Activated naive CD8-positive, alpha-beta T cell treated with anti-CD3 and anti-CD28 coated beads for 36 hours (primary cell): ENCODE measurements at regions not wholly inside any gene's neighbourhood (a gene's known extent, or its start where the extent isn't known, plus 50 kb on each side); places are given as distances from the start of the nearest gene placed in this dataset.

Source experiments
- DNase-seq: peaks from one replicate; pipeline ENCODE4 v3.0.0; 2021
- H3K27ac Mint-ChIP-seq: one replicate; pipeline ENCODE4 v1.8.0; 2022; ENCODE audit warnings: mild to moderate bottlenecking, moderate library complexity, mixed read lengths
- H3K27me3 Mint-ChIP-seq: one replicate; pipeline ENCODE4 v1.8.0; 2022; ENCODE audit warnings: mild to moderate bottlenecking, mixed read lengths
- H3K36me3 Mint-ChIP-seq: one replicate; pipeline ENCODE4 v1.8.0; 2021; ENCODE audit warnings: mild to moderate bottlenecking, mixed read lengths
- H3K4me1 Mint-ChIP-seq: one replicate; pipeline ENCODE4 v1.8.0; 2021; ENCODE audit warnings: mixed read lengths
- H3K4me3 Mint-ChIP-seq: one replicate; pipeline ENCODE4 v1.8.0; 2022; ENCODE audit warnings: mild to moderate bottlenecking, moderate library complexity, mixed read lengths
- H3K9me3 Mint-ChIP-seq: one replicate; pipeline ENCODE4 v1.8.0; 2022; ENCODE audit warnings: mixed read lengths

DNA sequence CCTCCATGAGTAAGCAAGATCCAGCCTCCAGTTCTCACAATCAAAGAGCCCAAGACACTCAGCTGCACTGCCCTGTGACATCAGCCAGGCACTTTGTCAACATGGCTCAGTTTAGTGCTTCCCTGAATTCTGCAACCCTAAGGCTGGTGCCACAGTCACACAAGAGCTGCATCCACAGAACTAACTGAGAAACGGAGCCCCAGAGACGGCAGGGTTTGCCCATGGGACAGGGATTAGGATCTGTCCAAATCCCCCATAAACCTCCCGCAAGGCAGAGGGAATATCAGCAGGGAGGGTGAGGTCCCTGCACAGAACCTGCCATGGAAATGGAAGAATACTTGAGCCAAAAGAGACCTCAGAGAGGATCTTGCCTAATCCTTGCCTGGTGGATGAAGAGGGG is 70.4 kb upstream of the UQCRFS1 start:
- Mint-ChIP-seq H3K9me3 (no peaks in the 10 kb centered on the region), H3K4me1 (no peaks in the 10 kb centered on the region), H3K27ac (no peak overlapping the region), H3K4me3 (no peak overlapping the region), H3K36me3 (no peaks in the 10 kb centered on the region), H3K27me3 (peaks cover 15% of the 10 kb centered on the region)
- DNase-seq = no peak

DNA sequence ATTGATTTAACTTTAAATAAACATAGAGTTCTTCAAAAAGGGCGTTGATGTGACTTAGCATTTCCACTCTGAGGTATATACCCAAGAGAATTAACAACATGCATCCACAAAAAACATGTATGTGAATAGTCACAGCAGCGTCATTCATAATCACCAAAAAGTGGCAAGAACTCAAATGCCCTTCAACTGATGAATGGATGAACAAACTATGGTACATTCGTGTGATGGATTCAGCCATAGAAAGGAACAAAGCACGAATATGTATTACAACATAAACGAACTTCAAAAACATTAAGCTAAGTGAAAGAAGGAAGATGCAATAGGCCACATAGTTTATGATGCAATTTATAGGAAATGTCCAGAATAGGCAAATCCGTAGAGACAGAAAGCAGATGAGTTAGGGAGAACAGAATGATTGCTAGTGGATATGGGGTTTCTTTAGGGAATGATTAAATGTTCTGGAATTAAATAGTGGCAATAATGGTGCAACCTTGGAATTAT is 72.3 kb upstream of the UQCRFS1 start:
- peaks cover 15% of the 10 kb centered on the region for H3K27me3 Mint-ChIP-seq
- no peak overlapping the region for H3K27ac Mint-ChIP-seq
- no peak overlapping the region for H3K4me3 Mint-ChIP-seq
- no peak for DNase-seq
- no peaks in the 10 kb centered on the region for H3K9me3 Mint-ChIP-seq
- H3K4me1 Mint-ChIP-seq = no peaks in the 10 kb centered on the region
- H3K36me3 Mint-ChIP-seq = no peaks in the 10 kb centered on the region

DNA sequence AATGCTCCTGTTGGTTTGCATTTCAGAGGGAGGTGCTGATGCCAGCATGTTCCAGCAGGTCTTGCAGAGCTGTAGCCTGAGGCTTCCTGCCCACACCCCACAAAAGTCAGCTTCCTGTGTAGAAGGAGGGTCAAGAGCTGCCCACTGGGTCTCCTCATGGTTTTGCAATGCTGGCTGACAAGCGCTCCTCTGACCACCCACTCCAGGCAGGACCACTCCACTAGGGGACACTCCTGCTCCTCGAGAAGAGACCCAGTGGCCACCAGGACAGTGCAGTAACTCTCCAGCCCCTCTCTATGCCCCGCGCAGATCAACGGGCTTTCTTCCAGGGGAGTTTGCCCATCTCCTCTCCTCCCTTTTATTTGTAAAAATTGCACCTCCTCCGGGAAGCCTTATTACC is 72.9 kb upstream of the UQCRFS1 start:
- Mint-ChIP-seq H3K9me3 (no peaks in the 10 kb centered on the region), H3K4me3 (no peak overlapping the region), H3K4me1 (no peaks in the 10 kb centered on the region), H3K27ac (no peak overlapping the region), H3K27me3 (peaks cover 10% of the 10 kb centered on the region), H3K36me3 (no peaks in the 10 kb centered on the region)
- DNase-seq = no peak

DNA sequence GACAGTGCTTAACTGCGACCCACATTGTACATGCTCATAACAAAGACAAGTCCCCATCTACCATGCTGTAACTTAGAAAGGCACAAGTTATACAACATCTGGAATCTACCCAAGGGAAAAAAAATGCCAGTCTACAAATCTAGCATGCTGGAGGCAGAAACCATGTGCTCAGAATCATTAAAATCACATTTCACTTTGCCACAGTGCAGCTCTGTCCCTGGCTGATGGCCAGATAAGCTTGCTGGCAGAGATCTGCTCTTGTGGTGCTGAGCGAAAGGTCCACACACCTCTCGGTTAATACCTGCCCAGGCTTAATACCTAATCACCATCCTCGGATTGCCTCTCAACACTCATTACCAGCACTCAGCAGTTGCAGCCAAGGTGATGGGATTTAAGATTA is 74.1 kb upstream of the UQCRFS1 start:
- Mint-ChIP-seq H3K4me1 (no peaks in the 10 kb centered on the region), H3K4me3 (no peak overlapping the region), H3K9me3 (no peaks in the 10 kb centered on the region), H3K36me3 (no peaks in the 10 kb centered on the region), H3K27ac (no peak overlapping the region), H3K27me3 (peaks cover 21% of the 10 kb centered on the region)
- DNase-seq = no peak

DNA sequence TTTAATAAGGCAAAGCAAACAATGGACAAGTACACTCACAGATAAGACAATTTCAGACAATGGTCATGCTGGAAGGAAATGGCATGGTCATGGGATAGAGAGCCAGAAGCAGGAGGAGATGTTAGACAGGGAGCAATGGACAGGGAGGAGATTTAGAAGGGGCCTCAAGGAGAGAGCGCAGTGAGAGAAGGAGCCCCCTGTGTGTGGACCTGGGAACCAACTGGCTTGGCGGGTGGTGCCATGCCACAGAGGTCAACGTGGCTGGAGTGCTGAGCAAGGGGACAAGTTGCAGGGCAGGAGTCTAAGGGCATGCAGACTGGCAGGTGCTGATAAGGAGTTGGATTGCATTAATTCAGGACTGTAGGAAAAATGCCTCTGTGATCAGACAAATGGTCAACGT is 75.3 kb upstream of the UQCRFS1 start:
- H3K4me1 Mint-ChIP-seq = no peaks in the 10 kb centered on the region
- no peak overlapping the region for H3K4me3 Mint-ChIP-seq
- DNase-seq = no peak
- H3K27me3 Mint-ChIP-seq = peaks cover 18% of the 10 kb centered on the region
- H3K27ac Mint-ChIP-seq = no peak overlapping the region
- no peaks in the 10 kb centered on the region for H3K36me3 Mint-ChIP-seq
- no peaks in the 10 kb centered on the region for H3K9me3 Mint-ChIP-seq

DNA sequence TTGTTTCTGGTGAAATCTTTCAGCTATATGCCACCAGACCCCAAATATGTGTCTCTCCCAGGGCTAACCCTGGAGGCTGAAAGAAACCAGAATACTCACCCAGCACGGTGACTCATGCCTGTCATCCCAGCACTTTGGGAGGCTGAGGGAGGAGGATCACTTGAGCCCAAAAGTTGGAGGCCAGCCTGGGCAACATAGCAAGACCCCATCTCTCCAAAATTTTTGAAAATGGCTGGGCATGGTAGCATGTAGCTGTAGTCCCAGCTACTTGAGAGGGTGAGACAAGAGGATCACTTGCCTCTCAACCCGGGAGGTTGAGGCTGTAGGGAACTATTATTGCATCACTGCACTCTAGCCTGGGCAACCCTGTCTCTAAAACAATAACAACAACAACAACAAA is 76.1 kb upstream of the UQCRFS1 start:
- no peaks in the 10 kb centered on the region for H3K36me3 Mint-ChIP-seq
- H3K27ac Mint-ChIP-seq = no peak overlapping the region
- no peak for DNase-seq
- no peak overlapping the region for H3K4me3 Mint-ChIP-seq
- no peaks in the 10 kb centered on the region for H3K9me3 Mint-ChIP-seq
- H3K27me3 Mint-ChIP-seq = peaks cover 20% of the 10 kb centered on the region
- no peaks in the 10 kb centered on the region for H3K4me1 Mint-ChIP-seq

DNA sequence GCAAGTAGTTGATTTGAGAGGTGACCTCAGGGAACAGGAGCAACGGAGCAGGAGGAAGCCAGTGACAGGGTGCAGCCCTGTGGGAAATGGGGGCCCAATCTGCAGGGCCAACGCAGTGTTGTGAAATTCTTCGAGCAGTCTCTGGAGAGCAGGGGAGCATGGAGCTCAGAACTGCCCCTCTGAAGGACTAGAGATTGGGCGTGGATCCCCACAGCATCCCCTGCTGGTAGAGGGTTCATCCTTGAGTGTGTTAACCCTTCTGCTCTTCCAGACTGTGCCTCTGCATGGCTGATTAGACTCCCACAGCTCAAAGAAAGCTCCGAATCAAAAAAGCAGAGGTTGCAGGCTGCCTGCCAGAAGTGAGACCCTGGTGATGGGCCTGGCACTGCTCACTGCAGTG is 77.9 kb upstream of the UQCRFS1 start:
- H3K4me1 Mint-ChIP-seq = peaks cover 4% of the 10 kb centered on the region
- H3K4me3 Mint-ChIP-seq = no peak overlapping the region
- H3K27me3 Mint-ChIP-seq = peaks cover 20% of the 10 kb centered on the region
- no peaks in the 10 kb centered on the region for H3K9me3 Mint-ChIP-seq
- DNase-seq = no peak
- no peaks in the 10 kb centered on the region for H3K36me3 Mint-ChIP-seq
- no peak overlapping the region for H3K27ac Mint-ChIP-seq

DNA sequence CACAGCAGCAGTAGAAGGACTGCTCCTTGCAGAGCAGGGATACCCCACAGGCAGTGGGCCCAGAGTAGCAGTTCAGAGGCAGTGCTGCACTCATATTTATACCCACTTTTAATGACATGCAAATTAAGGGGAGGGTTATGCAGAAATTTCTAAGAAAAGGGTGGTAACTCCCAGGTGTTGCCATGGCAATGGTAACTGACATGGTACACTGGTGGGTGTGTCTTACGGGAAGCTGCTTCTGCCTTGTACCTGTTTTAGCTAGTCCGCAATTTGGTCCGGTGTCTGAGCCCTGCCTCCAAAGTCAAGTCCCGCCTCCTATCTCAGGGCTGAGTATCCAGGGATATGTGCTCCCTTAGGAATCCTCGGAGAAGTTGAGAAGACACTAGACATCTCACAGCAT is 79.2 kb upstream of the UQCRFS1 start:
- DNase-seq = no peak
- Mint-ChIP-seq H3K9me3 (no peaks in the 10 kb centered on the region), H3K27ac (no peak overlapping the region), H3K4me3 (no peak overlapping the region), H3K4me1 (peaks cover 4% of the 10 kb centered on the region), H3K36me3 (no peaks in the 10 kb centered on the region), H3K27me3 (peaks cover 20% of the 10 kb centered on the region)

DNA sequence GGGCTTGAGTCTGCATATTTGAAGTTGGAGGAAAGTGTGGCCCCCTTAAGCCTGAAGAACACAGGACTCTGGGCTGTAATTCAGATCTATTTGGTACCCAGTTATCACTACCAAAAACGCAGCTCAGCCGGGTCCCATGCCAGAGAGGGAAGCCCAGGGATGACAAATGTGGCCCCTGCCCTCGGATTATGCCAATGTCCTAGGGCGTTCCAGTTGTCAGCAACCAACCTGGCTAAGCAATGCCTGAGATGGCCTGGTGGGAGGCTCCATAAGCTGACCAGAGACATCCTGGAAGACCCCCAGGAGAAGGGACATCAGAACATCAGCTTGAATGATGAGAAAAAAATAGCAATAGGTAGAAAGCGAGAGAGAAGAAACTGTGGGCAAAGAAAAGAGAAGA is 79.6 kb upstream of the UQCRFS1 start:
- Mint-ChIP-seq H3K36me3 (no peaks in the 10 kb centered on the region), H3K4me1 (peaks cover 4% of the 10 kb centered on the region), H3K4me3 (no peak overlapping the region), H3K27me3 (peaks cover 20% of the 10 kb centered on the region), H3K9me3 (no peaks in the 10 kb centered on the region), H3K27ac (no peak overlapping the region)
- no peak for DNase-seq

DNA sequence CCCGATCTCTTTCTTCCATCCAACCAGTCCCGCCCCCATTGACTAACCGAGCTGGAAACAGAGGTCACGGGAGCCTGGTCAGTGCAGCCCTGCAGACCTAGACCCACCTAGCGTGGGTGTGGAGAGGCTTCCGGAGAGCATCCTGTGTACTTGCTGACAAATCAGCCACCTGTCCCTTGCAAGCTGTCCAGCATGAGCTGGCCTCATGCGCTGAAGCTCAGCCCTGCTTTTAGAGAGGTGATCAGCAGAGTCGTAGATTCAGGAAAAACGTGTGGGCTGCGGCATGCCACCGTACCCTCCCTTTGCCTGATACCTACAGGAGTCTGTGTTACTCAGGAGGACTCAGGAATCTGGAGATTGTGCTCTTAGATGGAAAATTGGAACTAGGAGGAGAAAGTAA is 80.3 kb upstream of the UQCRFS1 start:
- H3K4me1 Mint-ChIP-seq = peaks cover 4% of the 10 kb centered on the region
- no peak overlapping the region for H3K4me3 Mint-ChIP-seq
- H3K27me3 Mint-ChIP-seq = peaks cover 17% of the 10 kb centered on the region
- no peak overlapping the region for H3K27ac Mint-ChIP-seq
- no peak for DNase-seq
- H3K9me3 Mint-ChIP-seq = no peaks in the 10 kb centered on the region
- H3K36me3 Mint-ChIP-seq = no peaks in the 10 kb centered on the region

DNA sequence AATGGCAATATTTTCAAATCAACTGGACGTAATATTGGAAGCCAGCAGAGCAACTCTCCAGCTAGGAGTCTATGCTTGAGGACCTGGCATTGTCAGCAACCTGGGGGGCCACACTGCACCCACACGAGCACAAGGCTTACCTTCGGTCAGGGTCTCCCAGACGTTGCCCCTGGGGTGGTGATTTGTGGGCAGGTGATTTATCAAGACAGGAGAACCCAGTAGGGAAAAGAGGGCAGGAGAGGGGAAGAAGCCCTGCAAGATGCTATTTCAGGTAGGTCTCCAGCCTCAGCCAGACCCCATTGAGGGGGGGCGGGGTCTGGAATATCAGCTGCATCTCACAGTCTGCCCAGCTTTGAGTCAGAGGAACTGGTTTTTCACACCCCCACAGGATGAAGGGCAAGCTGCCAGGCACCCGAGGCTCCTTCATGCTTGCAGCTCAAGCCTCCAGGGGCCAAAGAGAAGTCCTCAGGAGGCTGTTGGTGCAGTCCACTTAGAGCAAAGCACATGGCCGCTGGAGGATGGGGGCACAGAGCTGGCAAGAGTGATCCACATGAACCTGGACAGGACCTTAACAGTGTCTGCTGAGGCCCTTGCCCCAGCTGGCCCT is 80.9 kb upstream of the UQCRFS1 start:
- DNase-seq = no peak
- Mint-ChIP-seq H3K4me3 (no peak overlapping the region), H3K4me1 (peaks cover 4% of the 10 kb centered on the region), H3K27ac (no peak overlapping the region), H3K36me3 (no peaks in the 10 kb centered on the region), H3K27me3 (peaks cover 16% of the 10 kb centered on the region), H3K9me3 (no peaks in the 10 kb centered on the region)

DNA sequence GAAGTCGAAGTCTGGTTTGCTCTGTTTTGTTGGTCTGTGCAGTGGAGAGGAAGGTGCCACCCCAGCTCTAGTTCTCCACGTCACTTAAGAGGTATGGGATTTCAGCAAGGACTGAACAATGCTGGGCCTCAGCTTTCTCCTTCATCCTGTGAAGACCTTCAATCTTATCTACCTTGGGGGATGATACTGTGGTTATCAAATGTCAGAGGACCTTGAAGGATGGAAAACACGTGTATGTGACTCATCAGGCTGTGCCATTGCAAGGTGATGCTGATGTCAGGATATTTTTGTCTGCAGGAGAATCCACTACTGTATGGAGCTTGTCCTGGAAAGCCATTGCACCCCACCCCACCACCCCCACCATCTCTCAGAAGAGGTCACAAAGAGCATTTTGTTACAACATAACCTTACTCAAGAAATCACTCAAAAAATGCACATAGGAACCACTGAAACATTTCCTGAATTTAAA is 81.4 kb upstream of the UQCRFS1 start:
- no peak overlapping the region for H3K4me3 Mint-ChIP-seq
- H3K9me3 Mint-ChIP-seq = no peaks in the 10 kb centered on the region
- peaks cover 16% of the 10 kb centered on the region for H3K27me3 Mint-ChIP-seq
- no peak overlapping the region for H3K27ac Mint-ChIP-seq
- peaks cover 4% of the 10 kb centered on the region for H3K4me1 Mint-ChIP-seq
- no peak for DNase-seq
- no peaks in the 10 kb centered on the region for H3K36me3 Mint-ChIP-seq

DNA sequence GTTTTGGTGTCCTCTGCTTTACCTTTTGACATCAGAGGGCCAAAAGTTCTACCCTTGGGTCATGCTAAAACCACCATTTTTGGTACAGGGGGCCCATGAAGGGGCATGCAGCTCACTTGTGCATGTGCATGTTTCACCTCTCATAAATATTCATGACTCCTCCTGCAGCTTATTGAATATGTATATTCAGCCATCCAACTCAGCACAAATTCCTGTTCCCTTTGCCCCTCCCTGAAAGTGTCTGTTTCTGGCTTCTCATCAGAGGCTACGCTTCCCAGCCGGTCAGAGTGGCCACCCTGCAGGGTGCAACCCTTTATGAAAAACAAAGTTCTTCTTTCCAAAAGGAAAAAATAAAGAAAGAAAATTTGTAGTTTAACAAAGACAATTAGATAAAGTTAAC is 82.3 kb upstream of the UQCRFS1 start:
- Mint-ChIP-seq H3K36me3 (no peaks in the 10 kb centered on the region), H3K27ac (no peak overlapping the region), H3K4me3 (no peak overlapping the region), H3K27me3 (peaks cover 19% of the 10 kb centered on the region), H3K4me1 (peaks cover 4% of the 10 kb centered on the region), H3K9me3 (no peaks in the 10 kb centered on the region)
- no peak for DNase-seq

DNA sequence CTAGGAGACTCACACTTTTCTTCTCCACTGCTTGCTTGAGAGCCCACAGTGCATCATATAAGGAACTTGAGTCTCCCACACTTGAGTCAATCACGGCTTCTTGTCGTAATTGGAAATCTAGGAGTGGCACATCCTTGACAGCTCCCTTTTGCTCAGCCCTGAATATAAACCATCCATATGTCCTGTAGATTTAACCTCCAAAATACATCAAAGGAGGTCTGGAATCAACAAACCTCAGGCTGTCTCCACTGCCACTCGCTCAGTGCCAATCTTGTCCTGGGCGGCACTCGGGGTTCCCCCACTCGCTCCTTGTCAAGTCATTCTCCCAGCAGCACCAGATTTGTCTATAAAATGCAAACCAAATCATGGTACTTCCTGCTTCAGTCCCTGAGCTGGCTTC is 84.4 kb upstream of the UQCRFS1 start:
- H3K27ac Mint-ChIP-seq = no peak overlapping the region
- peaks cover 8% of the 10 kb centered on the region for H3K27me3 Mint-ChIP-seq
- no peak for DNase-seq
- H3K36me3 Mint-ChIP-seq = no peaks in the 10 kb centered on the region
- H3K4me3 Mint-ChIP-seq = no peak overlapping the region
- peaks cover 4% of the 10 kb centered on the region for H3K4me1 Mint-ChIP-seq
- H3K9me3 Mint-ChIP-seq = no peaks in the 10 kb centered on the region

DNA sequence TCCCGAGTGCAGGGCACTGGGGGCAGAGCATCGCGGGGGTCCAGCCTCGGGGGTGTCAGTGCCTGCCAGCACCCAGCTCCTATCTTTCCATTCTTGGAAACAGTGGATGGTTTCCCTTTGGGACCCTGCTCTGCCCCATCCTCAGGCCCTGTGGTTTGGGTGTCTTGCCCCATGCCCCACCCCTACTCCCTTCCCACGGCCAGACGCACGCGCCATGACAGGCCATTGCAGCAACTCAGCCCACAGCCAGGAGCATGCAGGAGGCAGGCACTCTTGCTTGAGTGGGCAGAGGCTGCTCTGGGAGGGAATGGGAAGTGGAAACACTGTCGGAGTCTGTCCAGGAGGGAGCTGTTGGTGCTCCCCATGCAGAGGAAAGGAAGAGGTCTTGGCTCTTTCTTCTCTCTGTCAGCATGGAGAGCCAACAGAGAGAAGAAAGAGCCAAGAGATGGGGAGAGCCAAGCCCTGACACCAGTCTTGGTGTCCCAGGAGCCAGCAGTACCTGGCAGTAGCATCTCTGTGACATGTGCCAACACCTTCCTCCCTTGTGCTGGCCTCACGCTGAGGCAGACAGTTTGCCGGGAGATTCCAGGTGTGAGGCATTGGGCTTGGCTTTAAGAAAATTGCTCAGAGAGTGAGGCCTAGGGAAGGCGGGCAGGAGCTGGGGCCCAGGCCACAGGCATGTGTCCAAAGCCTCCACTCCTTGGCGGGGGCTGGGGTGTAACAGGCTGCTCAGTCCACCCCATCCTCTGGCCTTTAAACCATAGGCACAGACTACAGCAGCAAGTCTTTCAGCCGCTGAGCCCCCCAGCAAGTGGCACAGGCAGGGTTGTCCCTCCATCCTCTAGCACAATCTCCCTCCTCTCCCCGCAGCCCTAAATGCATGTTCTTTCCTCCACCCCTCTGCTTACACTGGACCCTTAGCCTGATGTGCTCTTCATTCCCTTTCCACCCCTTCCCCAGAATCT is 86.7 kb upstream of the UQCRFS1 start:
- Mint-ChIP-seq H3K27me3 (peaks cover 15% of the 10 kb centered on the region), H3K4me1 (no peaks in the 10 kb centered on the region), H3K9me3 (no peaks in the 10 kb centered on the region), H3K27ac (no peak overlapping the region), H3K36me3 (no peaks in the 10 kb centered on the region), H3K4me3 (no peak overlapping the region)
- no peak for DNase-seq
